Lower leg skin (tissue), 4 donors: ENCODE measurements at regions not wholly inside any gene's neighbourhood (a gene's known extent, or its start where the extent isn't known, plus 50 kb on each side); places are given as distances from the start of the nearest gene placed in this dataset.

Experiments
- DNase-seq, 2 donors: peaks; one replicate each; pipeline ENCODE4 v3.0.0-alpha.2; 2019; ENCODE audit warnings: low spot score in 2 of 2
- H3K4me3 ChIP-seq: fragments of 200-600 bp; sonication (generic); 2 replicates; pipeline ENCODE4 v1.5.1; 2017; ENCODE audit warnings: mild to moderate bottlenecking, low read depth; ENCODE audit not compliant: poor library complexity, severe bottlenecking
- CTCF ChIP-seq, 3 donors: fragments of 450-650 bp; IDR thresholded peaks; one replicate each; pipeline ENCODE4 v1.5.1; 2016; ENCODE audit warnings: antibody characterized with exemption in 3 of 3, mild to moderate bottlenecking in 3 of 3, moderate library complexity in 2 of 3
- POLR2A ChIP-seq, 2 donors: fragments of 450-650 bp; IDR thresholded peaks; one replicate each; pipeline ENCODE4 v1.6.1; 2016 to 2017; ENCODE audit warnings: antibody characterized with exemption in 2 of 2, mild to moderate bottlenecking in 1 of 2, moderate library complexity in 1 of 2
- WGBS, 2 donors: methylation state at CpG; one replicate each; pipeline ENCODE4 v1.1.5; 2018; 5-methylcytosine and 5-hydroxymethylcytosine counted together
- intact Hi-C: fragments of 100-400 bp; cut with DNase I; formaldehyde crosslinking; loops from one replicate; pipeline ENCODE4 v1.15.0; 2023; ENCODE audit warnings: low total_unique reads

GRCh38 chr12:98224584-98225221 is 290.7 kb upstream of the TMPO start:
- no peak for DNase-seq
- no peak overlapping the region for H3K4me3 ChIP-seq
- TF ChIP-seq CTCF (IDR thresholded peaks at IDR 0.05), result no peak
- intact Hi-C loops, result no loop called here
- WGBS, 2 donors, result 40 to 48% methylated on average over 5 of the region's 5 CpGs

GRCh38 chr12:98227162-98227561 is 288.2 kb upstream of the TMPO start:
- 80 to 88% methylated on average over 6 of the region's 6 CpGs for WGBS, 2 donors
- intact Hi-C loops, result no loop called here
- H3K4me3 ChIP-seq, result no peak overlapping the region
- DNase-seq, result no peak
- TF ChIP-seq POLR2A (IDR thresholded peaks at IDR 0.05) (no peak), CTCF (IDR thresholded peaks at IDR 0.05) (no peak)

GRCh38 chr12:98228683-98229539 is 286.5 kb upstream of the TMPO start:
- TF ChIP-seq POLR2A (IDR thresholded peaks at IDR 0.05) (no peak), CTCF (IDR thresholded peaks at IDR 0.05) (no peak)
- no peak for DNase-seq
- H3K4me3 ChIP-seq, result no peak overlapping the region
- 49 to 50% methylated on average over 8 of the region's 8 CpGs for WGBS, 2 donors
- intact Hi-C loops, result no loop called here

DNA sequence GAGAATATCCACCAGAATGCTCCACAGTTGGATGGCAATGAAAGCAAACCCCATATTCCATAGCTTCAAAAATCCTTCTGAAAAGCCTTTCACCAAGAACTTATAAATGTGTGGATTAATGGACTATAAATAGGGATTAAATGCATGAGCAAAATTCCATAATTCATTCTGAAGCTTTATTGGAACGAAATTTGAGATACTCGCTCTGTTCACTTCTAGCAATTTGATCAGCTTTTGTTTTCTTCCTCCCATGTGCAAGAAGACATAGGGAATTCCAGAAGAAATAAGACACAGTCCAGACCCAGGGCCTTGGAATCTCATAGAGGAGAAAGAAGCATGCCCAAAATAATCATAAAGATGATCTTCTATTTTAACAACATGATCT is 285.9 kb upstream of the TMPO start:
- 65 to 68% methylated on average over 2 of the region's 2 CpGs for WGBS, 2 donors
- TF ChIP-seq POLR2A (IDR thresholded peaks at IDR 0.05), result no peak
- no peak for TF ChIP-seq CTCF (IDR thresholded peaks at IDR 0.05)
- no peak overlapping the region for H3K4me3 ChIP-seq
- intact Hi-C loops, result no loop called here
- no peak for DNase-seq

DNA sequence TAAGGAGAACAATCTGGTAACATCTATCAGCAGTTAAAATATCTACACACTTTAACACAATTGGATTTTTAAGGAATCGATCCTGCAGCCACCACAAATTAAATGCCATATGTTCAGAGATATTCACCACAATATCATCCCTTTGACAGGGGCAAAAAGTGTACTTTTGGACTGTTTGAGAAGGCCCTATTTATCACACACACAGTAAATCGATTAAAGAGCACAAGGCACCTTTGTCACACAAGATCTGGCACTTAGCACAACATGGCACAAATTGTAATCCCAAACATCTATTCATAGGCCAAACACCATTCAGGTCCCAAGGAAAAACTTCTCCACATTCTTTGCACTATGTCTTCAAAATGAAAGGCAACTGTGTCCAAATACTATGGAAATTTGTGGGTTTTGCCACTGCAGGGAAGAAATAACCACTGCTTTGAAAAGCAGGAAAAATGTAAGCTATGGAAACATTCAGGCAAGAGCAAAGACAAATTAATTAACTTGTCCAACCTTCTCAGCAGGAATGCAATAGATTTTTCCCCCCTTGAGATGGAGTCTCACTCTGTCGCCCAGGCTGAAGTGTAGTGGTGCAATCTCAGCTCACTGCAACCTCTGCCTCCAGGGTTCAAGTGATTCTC is 282.5 kb upstream of the TMPO start:
- TF ChIP-seq POLR2A (IDR thresholded peaks at IDR 0.05) (no peak), CTCF (IDR thresholded peaks at IDR 0.05) (no peak)
- WGBS, 2 donors, result 80 to 81% methylated on average over 3 of the region's 3 CpGs
- intact Hi-C loops, result no loop called here
- no peak overlapping the region for H3K4me3 ChIP-seq
- no peak for DNase-seq
